ENCODE measurements at regions not wholly inside any gene's neighbourhood (a gene's known extent, or its start where the extent isn't known, plus 50 kb on each side); places are given as distances from the start of the nearest gene placed in this dataset.

DNA sequence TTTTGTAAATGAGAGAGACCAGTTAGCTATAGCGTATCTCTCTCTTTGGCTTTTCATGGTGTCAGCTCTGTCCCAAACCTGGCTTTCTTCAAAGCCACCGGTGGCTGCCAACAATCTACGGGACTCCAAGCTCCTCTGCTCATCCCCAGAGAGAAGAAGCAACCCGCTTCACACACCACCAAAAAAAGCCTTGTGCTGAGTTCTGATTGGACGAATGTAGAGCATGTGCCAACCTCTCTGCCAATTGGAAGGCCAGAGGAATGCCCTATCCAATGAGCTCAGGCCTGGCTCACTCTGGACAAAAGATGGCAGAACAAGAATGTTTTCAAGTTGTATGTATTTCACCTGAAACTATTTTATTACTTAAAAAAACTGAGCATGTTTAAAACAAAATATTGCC is 202.4 kb downstream of the C16orf95 start:
- ChIA-PET POLR2A (no interaction called here), CTCF (no interaction called here)
- Mint-ChIP-seq H3K36me3 (ENCODE audit: low read depth) (no peaks in the 10 kb centered on the region), H3K27ac (no peak overlapping the region), H3K27me3 (peaks cover 11% of the 10 kb centered on the region), H3K4me1 (no peaks in the 10 kb centered on the region), H3K9me3 (no peaks in the 10 kb centered on the region), H3K4me3 (no peak overlapping the region)
- ATAC-seq (ENCODE audit: low read depth) (no peak), DNase-seq (no peak)
- TF ChIP-seq, protein P1, sequence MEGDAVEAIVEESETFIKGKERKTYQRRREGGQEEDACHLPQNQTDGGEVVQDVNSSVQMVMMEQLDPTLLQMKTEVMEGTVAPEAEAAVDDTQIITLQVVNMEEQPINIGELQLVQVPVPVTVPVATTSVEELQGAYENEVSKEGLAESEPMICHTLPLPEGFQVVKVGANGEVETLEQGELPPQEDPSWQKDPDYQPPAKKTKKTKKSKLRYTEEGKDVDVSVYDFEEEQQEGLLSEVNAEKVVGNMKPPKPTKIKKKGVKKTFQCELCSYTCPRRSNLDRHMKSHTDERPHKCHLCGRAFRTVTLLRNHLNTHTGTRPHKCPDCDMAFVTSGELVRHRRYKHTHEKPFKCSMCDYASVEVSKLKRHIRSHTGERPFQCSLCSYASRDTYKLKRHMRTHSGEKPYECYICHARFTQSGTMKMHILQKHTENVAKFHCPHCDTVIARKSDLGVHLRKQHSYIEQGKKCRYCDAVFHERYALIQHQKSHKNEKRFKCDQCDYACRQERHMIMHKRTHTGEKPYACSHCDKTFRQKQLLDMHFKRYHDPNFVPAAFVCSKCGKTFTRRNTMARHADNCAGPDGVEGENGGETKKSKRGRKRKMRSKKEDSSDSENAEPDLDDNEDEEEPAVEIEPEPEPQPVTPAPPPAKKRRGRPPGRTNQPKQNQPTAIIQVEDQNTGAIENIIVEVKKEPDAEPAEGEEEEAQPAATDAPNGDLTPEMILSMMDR (IDR thresholded peaks at IDR 0.05) = no peak
- intact Hi-C loops (cut with micrococcal nuclease) = no loop called here

- TF ChIP-seq, protein P1 (IDR thresholded peaks at IDR 0.05) = no peak
- H3K27me3 Mint-ChIP-seq = peaks cover 17% of the 10 kb centered on the region
- ChIA-PET CTCF (no interaction called here), POLR2A (no interaction called here)
- no peak for DNase-seq
- H3K4me1 Mint-ChIP-seq = no peaks in the 10 kb centered on the region
- no peak overlapping the region for H3K4me3 Mint-ChIP-seq
- no peaks in the 10 kb centered on the region for H3K36me3 Mint-ChIP-seq (ENCODE audit: low read depth)
- no peak overlapping the region for H3K27ac Mint-ChIP-seq
- intact Hi-C loops (cut with micrococcal nuclease) = no loop called here
- no peaks in the 10 kb centered on the region for H3K9me3 Mint-ChIP-seq
- ATAC-seq (ENCODE audit: low read depth) = no peak
These were observed 201.5 kb downstream of the C16orf95 start for GRCh38 chr16:87115646-87116045.

DNA sequence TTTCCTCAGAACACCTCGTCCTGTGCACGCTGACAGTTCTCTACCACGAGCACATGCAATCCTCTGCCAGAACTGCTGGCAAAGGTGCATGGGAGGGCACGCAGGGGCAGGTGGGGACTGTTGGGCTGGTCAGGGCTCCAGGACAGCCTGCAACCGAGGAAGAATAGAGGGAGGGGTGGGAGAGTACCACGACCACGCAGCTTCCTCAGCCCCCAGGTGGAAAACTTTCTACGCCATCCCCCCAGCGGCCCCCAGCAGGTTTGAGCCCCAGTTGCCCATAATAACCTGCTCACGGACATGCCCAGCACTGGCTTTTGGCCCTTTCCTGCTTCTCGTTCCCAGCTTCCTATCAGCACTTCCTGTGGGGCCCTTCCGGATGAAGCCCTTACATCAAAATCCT is 199.3 kb downstream of the C16orf95 start:
- peaks cover 20% of the 10 kb centered on the region for H3K27me3 Mint-ChIP-seq
- no peak overlapping the region for H3K27ac Mint-ChIP-seq
- no peaks in the 10 kb centered on the region for H3K36me3 Mint-ChIP-seq (ENCODE audit: low read depth)
- intact Hi-C loops (cut with micrococcal nuclease) = no loop called here
- H3K9me3 Mint-ChIP-seq = no peaks in the 10 kb centered on the region
- H3K4me1 Mint-ChIP-seq = no peaks in the 10 kb centered on the region
- ATAC-seq (ENCODE audit: low read depth) (no peak), DNase-seq (no peak)
- no peak overlapping the region for H3K4me3 Mint-ChIP-seq
- ChIA-PET CTCF (no interaction called here), POLR2A (no interaction called here)
- TF ChIP-seq, protein P1 (IDR thresholded peaks at IDR 0.05) = no peak

DNA sequence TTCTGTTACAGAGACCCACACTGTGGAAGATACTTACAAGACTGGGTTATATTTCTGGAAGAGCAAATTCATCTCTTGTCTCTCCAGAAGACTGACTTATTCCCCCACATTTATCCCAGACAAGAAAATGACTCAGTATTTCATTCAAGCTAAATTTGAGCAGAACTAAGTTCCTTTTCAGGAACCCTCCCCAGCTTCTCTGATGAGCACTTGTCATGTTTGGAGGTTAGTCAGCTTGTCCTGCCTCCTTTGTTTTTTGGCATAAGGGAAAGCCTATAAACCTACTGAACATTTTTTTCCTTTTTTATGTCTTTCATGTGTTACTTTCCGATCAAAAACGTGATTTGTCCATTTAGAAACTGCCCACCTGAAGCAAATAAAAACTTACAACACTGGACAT is 198.0 kb downstream of the C16orf95 start:
- no peaks in the 10 kb centered on the region for H3K9me3 Mint-ChIP-seq
- no peak overlapping the region for H3K4me3 Mint-ChIP-seq
- H3K36me3 Mint-ChIP-seq (ENCODE audit: low read depth) = no peaks in the 10 kb centered on the region
- ChIA-PET POLR2A (no interaction called here), CTCF (no interaction called here)
- peaks cover 20% of the 10 kb centered on the region for H3K27me3 Mint-ChIP-seq
- no peaks in the 10 kb centered on the region for H3K4me1 Mint-ChIP-seq
- no peak overlapping the region for H3K27ac Mint-ChIP-seq
- intact Hi-C loops (cut with micrococcal nuclease) = no loop called here
- ATAC-seq (ENCODE audit: low read depth) (no peak), DNase-seq (no peak)
- TF ChIP-seq, protein P1 (IDR thresholded peaks at IDR 0.05) = no peak

- Mint-ChIP-seq H3K27me3 (peaks cover 20% of the 10 kb centered on the region), H3K4me3 (no peak overlapping the region), H3K4me1 (no peaks in the 10 kb centered on the region), H3K27ac (no peak overlapping the region), H3K36me3 (ENCODE audit: low read depth) (no peaks in the 10 kb centered on the region), H3K9me3 (no peaks in the 10 kb centered on the region)
- ATAC-seq (ENCODE audit: low read depth) (no peak), DNase-seq (no peak)
- intact Hi-C loops (cut with micrococcal nuclease) = no loop called here
- POLR2A ChIA-PET = no interaction called here
- CTCF ChIA-PET = no interaction called here
- TF ChIP-seq, protein P1 (IDR thresholded peaks at IDR 0.05) = no peak
These were observed 197.4 kb downstream of the C16orf95 start for GRCh38 chr16:87119748-87120147.

All from activated B cell treated with CpG ODN at 0.5 μM for 24 hours (primary cell).